Erythroblast (primary cell): ENCODE measurements at regions not wholly inside any gene's neighbourhood (a gene's known extent, or its start where the extent isn't known, plus 50 kb on each side); places are given as distances from the start of the nearest gene placed in this dataset.

ENCODE experiments used
- DNase-seq, 2 experiments: peaks; one replicate each; lab custom pipeline; 2025; lab: John Stamatoyannopoulos, UW
- GATA1 ChIP-seq: IDR thresholded peaks from 2 replicates; pipeline ENCODE4 v1.6.1; 2011; ENCODE audit warnings: low read depth, mild to moderate bottlenecking, control low read depth, low read length, moderate library complexity
- POLR2A ChIP-seq: IDR thresholded peaks from 2 replicates; pipeline ENCODE4 v1.6.1; 2011; ENCODE audit warnings: mild to moderate bottlenecking, low read length

DNA sequence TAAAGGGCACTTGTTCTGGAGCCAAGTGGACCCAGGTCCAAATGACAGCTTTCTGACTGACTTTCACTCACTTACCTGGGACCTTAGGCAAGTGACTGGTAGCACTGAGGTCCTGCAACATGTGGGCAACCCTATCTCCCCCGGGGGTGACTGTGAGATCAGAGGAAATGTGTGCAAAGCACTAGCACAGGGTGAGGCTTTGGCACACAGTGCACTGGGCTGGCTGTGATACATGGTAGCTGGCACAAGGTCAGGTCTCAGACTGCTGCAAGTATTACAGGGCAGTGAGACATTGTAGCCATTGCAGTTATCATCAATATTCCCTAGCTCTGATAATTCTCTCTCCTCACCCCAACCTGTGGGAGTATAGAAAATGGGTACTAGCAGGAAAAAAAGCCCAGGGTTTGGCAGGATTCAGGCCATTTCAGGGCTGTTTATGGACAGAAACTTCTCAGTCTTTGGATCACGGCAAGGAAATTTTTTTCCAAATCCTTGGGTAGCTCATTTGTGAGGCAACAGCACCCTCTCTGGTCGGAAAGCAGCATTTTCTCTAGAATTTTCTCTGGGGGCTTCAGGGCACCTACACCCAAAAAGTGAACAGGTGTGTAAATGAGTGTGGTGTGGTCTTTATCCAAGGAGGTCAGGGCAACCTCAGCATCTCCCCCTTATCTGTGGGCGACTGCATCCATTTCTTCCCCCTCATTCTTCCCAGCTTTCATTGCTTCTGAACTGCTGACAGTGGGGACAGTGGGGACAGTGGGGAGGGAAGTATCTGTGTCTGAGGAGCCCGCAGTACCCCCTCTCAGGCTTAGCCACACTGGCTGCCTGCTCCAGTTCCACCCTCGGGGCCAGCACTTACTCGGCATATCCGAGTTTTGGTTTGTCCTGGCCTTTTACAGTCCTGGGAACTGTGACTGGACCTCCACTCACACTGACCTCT is 148.7 kb upstream of the PHACTR3 start:
- TF ChIP-seq GATA1 (no peak), POLR2A (no peak)

GRCh38 chr20:59456342-59457279 is 147.7 kb upstream of the PHACTR3 start:
- no peak for DNase-seq
- TF ChIP-seq POLR2A: no peak
- no peak for TF ChIP-seq GATA1

More for the DNA sequence above, 148.7 kb upstream of the PHACTR3 start:
- DNase-seq: peak in 1 of 2 experiments; percentile 17

DNA sequence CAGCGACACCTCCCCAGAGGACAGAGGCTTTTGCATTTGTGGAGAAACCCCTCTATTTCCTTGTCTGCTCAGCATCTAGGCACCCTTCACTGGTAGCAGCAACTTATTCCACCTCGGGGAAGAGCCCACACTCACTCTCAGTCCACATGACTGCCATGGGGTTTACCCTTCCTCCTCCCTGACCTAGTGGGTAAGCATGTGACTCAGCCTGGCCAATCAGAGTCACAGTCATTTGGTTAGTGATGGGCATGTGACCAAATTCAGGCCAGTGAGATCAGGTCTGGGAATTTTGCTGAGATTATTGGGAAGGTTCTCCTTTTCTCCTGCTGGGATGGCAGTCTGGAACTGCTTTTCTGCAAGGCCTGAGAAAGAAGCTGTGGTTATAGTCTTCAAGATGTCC is 145.7 kb upstream of the PHACTR3 start:
- DNase-seq: no peak
- no peak for TF ChIP-seq GATA1
- TF ChIP-seq POLR2A: no peak

DNA sequence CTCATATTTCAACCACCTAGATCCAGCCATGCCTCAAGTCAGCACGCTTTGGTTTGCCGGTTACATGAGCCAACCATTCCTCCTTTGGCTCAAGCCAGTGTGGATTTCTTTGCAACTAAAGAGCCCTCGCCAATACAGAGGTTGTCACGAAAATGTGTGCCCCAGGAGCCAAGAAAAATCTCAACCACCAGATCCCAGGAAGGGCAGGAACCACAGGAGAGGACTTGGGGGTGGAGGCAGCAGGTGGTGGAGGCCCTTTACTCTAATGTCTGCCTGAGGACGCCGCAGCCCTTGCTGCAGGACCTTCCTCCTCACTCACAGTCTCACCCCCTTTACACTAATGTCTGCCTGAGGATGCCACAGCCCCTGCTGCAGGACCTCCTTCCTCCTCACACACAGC is 144.8 kb upstream of the PHACTR3 start:
- DNase-seq: no peak
- no peak for TF ChIP-seq GATA1
- no peak for TF ChIP-seq POLR2A

GRCh38 chr20:59460352-59460751 is 144.0 kb upstream of the PHACTR3 start:
- TF ChIP-seq GATA1 (no peak), POLR2A (no peak)
- DNase-seq: no peak

DNA sequence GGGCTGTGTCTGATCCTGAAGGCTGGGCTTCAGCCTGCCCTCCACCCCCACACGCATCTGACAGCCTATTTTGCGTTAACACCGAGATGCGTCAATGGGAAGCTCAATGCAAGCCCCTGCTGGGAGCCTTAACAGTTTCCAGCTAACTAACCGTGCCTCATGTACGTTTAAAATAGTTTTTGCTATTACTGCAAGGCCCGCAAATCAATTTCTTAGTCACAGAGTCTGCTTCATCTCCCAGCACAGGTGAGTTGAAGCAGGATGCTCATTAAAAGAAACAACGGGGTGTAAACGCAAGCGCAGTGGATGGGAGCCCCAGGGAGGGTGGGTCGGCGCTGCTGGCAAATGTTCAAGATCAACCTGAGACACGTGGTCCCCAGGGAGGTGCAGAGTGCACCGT is 142.8 kb upstream of the PHACTR3 start:
- no peak for TF ChIP-seq GATA1
- no peak for TF ChIP-seq POLR2A
- DNase-seq: no peak

DNA sequence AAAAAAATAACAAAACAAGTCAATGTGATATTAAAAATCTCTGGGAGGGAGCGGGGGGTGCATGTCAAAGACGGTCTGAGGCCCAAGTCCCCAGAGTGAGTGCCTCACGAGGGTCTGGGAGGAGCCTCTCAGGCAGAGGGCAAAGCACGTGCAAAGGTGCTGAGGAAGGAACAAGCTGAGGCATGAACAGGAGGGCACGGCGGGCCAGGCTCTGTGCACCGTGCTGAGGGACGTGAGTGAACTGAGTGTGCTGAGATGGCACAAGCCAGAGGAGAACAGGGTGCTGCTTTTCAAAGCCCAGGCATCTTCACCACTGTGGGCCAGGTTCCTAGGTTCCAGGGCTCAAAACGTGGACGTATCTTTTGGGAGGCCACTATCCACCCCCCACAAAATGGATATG is 142.1 kb upstream of the PHACTR3 start:
- no peak for TF ChIP-seq GATA1
- no peak for TF ChIP-seq POLR2A
- DNase-seq: no peak

DNA sequence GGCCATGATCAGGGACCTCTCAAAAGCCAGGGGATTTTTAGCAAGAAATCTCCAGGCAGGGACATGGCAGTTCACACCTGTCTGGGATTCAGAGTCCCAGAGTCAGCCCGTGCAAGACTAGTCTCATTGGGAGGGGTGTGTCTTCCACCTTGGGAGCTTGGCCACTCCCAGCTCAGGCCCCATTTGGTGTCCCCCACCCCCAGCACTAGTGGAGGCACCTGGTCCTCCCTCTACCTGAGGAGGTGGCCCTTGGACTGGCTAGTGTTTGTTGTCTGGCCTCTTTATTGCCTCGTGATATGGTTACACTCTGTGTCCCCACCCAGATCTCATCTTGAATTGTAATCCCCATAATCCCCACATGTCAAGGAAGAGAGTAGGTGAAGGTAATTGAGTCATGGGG is 140.8 kb upstream of the PHACTR3 start:
- no peak for DNase-seq
- no peak for TF ChIP-seq POLR2A
- TF ChIP-seq GATA1: no peak

DNA sequence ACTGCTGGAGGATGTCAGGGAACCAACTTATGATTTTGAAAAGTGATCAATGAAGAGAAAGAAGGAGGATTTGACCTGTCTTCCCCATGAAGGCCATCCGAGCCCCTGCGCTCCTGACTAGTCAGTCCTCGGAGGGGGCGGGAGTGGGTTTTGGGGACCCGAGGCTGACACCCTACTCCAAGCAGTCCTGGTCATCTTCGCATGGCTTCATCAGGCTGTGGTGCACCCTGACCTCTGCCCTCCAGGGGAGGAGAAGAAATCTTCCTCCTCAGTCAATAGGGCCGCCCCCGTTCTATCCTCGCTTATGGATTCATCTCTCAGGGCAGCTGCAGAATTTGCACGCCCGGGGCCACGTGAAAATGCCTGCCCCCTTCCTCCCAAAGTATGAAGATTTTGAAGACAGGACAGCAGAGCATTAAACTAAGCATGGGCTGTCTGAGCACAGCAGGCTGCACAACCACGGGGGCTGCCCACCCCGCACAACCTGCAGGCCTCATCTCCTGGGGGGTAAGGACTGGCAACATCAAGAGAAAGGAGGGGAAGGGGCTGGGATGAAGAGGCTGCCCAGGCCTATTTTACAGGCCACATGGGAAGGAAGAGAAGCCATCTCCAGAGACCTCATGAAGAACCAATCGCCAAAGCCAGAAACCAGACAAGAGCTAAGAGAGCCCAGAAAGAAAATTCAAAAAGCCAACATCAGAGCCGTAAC is 138.1 kb upstream of the PHACTR3 start:
- DNase-seq: no peak
- TF ChIP-seq GATA1 (no peak), POLR2A (no peak)

GRCh38 chr20:59468831-59469230 is 135.5 kb upstream of the PHACTR3 start:
- no peak for DNase-seq
- no peak for TF ChIP-seq POLR2A
- no peak for TF ChIP-seq GATA1

GRCh38 chr20:59469267-59470252 is 134.8 kb upstream of the PHACTR3 start:
- DNase-seq: no peak
- TF ChIP-seq POLR2A (no peak), GATA1 (no peak)

DNA sequence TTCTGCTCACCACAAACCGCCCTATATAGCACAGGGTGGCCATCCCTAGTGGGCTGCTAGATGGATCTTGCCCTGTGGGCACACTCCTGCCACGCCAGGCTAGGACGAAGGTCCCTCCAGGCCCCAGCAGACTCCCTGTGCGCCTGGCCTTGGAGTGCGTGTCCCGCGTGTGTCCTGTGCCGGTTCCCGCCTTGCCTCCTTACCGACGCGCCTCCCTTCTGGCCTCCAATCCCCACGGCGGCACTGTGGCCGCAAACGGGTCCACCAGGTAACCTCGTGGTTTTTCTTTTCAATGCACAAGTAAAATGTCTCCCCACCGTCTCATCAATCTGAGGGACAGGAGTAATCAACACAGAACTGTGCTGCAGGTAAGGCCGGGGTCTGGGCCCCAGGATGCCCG is 133.8 kb upstream of the PHACTR3 start:
- no peak for DNase-seq
- TF ChIP-seq POLR2A (no peak), GATA1 (no peak)
